Mammary epithelial cell (primary cell): ENCODE measurements at regions not wholly inside any gene's neighbourhood (a gene's known extent, or its start where the extent isn't known, plus 50 kb on each side); places are given as distances from the start of the nearest gene placed in this dataset.

Experiments used
- EZH2 ChIP-seq: IDR thresholded peaks from 2 replicates; pipeline ENCODE4 v1.6.1; 2012; ENCODE audit warnings: low read length, inconsistent platforms, borderline replicate concordance
- TF ChIP-seq, protein P1 (sequence below), 2 donors: IDR thresholded peaks in 1 of 2; conservative IDR thresholded peaks in 1 of 2; 2 replicates each; pipeline ENCODE4 v1.5.1; 2011 to 2012; ENCODE audit warnings: inconsistent platforms in 2 of 2, low read length in 2 of 2, mild to moderate bottlenecking in 2 of 2, control low read depth in 1 of 2, low read depth in 1 of 2; ENCODE audit not compliant: insufficient read depth in 1 of 2; ENCODE audit errors: extremely low read depth in 1 of 2

DNA sequence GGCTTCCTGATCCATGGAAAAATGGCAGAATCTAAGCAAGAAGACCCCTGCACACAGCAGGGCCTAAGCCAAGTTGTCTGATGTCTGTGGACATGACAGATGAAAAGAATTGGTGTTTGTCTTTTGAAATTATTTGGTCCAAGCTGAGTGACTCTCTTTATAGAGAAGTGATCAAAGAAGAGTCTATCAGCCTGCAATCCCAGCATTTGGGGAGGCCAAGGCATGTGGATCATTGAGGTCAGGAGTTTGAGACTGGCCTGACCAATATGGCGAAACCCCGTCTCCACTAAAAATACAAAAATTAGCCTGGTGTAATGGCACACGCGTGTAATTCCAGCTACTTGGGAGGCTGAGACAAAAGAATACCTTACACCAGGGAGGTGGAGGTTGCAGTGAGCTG lies 64.8 kb upstream of the TUNAR start:
- TF ChIP-seq, protein P1, sequence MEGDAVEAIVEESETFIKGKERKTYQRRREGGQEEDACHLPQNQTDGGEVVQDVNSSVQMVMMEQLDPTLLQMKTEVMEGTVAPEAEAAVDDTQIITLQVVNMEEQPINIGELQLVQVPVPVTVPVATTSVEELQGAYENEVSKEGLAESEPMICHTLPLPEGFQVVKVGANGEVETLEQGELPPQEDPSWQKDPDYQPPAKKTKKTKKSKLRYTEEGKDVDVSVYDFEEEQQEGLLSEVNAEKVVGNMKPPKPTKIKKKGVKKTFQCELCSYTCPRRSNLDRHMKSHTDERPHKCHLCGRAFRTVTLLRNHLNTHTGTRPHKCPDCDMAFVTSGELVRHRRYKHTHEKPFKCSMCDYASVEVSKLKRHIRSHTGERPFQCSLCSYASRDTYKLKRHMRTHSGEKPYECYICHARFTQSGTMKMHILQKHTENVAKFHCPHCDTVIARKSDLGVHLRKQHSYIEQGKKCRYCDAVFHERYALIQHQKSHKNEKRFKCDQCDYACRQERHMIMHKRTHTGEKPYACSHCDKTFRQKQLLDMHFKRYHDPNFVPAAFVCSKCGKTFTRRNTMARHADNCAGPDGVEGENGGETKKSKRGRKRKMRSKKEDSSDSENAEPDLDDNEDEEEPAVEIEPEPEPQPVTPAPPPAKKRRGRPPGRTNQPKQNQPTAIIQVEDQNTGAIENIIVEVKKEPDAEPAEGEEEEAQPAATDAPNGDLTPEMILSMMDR (conservative IDR thresholded peaks at IDR 0.05 in 1 of 2, IDR thresholded peaks at IDR 0.05 in 1 of 2; ENCODE audit: extremely low read depth in 1 of 2, insufficient read depth in 1 of 2, low read depth in 1 of 2, low read length in 2 of 2) = no peak
- no peak for TF ChIP-seq EZH2
